Tibial nerve (tissue), 3 donors: ENCODE measurements at regions not wholly inside any gene's neighbourhood (a gene's known extent, or its start where the extent isn't known, plus 50 kb on each side); places are given as distances from the start of the nearest gene placed in this dataset.

Experiments used
- POLR2A ChIP-seq, 2 donors: fragments of 450-650 bp; IDR thresholded peaks; one replicate each; pipeline ENCODE4 v1.6.1; 2017; ENCODE audit warnings: antibody characterized with exemption in 2 of 2, mild to moderate bottlenecking in 2 of 2, moderate library complexity in 2 of 2
- TF ChIP-seq, protein P1 (sequence below), 5 experiments: fragments of 200-600 bp in 3 of 5; fragments of 450-650 bp in 2 of 5; sonication (generic) in 3 of 5; IDR thresholded peaks; one replicate each; pipeline ENCODE4 v1.5.1; 2016 to 2019; ENCODE audit warnings: antibody characterized with exemption in 5 of 5, mild to moderate bottlenecking in 3 of 5, moderate library complexity in 2 of 5

DNA sequence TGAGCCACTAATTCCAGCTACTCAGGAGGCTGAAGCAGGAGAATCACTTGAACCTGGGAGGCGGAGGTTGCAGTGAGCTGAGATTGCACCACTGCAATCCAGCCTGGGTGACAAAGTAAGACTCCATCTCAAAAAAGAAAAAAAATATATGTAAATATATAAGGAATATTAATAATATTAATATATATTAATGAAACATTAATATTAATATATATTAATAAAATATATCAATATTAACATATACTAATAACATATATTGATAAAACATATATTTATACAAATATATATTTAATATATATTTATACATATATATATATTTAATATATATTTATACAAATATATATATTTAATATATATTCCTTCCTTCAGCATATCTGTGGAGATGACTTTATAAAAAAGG lies 338.0 kb downstream of the NPIPA8 start:
- TF ChIP-seq, protein P1, sequence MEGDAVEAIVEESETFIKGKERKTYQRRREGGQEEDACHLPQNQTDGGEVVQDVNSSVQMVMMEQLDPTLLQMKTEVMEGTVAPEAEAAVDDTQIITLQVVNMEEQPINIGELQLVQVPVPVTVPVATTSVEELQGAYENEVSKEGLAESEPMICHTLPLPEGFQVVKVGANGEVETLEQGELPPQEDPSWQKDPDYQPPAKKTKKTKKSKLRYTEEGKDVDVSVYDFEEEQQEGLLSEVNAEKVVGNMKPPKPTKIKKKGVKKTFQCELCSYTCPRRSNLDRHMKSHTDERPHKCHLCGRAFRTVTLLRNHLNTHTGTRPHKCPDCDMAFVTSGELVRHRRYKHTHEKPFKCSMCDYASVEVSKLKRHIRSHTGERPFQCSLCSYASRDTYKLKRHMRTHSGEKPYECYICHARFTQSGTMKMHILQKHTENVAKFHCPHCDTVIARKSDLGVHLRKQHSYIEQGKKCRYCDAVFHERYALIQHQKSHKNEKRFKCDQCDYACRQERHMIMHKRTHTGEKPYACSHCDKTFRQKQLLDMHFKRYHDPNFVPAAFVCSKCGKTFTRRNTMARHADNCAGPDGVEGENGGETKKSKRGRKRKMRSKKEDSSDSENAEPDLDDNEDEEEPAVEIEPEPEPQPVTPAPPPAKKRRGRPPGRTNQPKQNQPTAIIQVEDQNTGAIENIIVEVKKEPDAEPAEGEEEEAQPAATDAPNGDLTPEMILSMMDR (IDR thresholded peaks at IDR 0.05) = no peak
- no peak for TF ChIP-seq POLR2A (IDR thresholded peaks at IDR 0.05)
